ENCODE measurements at regions not wholly inside any gene's neighbourhood (a gene's known extent, or its start where the extent isn't known, plus 50 kb on each side); places are given as distances from the start of the nearest gene placed in this dataset.

DNA sequence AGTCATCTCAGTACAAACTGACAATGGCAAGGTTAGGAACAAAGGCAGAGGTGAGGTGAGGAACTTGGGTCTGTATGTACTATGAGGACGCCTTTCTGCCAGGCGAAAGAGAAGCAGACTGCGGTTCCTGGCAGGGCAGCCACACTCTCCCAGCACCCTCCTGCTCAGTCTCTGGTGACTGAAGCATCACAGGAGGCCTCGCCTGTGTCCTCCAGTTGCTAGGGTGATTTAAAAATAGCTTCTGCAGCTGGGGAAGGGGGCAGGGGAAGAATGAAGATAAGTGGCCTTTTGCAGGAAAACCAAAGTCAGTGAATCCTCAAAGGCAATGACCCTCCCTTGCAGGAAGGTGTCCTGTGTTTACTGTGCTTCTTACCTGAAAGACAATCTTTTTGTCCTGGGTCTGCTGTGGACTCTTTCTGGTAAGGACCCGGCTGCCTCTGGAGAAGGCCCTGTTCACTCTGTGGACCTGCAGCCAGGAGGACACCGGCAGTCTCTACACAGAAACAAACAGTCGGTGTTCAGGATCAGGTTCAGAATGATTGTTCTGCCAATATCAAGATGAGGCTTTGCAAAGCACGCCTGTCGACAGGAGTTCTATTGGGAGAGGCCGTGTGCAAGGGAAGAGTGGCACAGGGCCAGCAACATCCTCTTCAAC lies 65.7 kb upstream of the DGKG start:
- TF ChIP-seq CTCF (IDR thresholded peaks at IDR 0.05) (no peak), POLR2A (IDR thresholded peaks at IDR 0.05) (no peak)
- no peak overlapping the region for H3K27ac ChIP-seq
- no peaks in the 10 kb centered on the region for H3K9me3 ChIP-seq
- intact Hi-C loops (cut with DNase I; ENCODE audit: low total_unique reads), result no loop called here
- H3K36me3 ChIP-seq (ENCODE audit: low read depth, missing control alignments), result no peaks in the 10 kb centered on the region
- WGBS, 2 donors, result 63 to 68% methylated on average over 8 to 10 of the region's 10 CpGs
- no peak overlapping the region for H3K4me3 ChIP-seq
- peaks cover 13% of the 10 kb centered on the region for H3K4me1 ChIP-seq
- DNase-seq, result no peak
- H3K27me3 ChIP-seq, result no peaks in the 10 kb centered on the region

GRCh38 chr3:186425788-186426730 lies 64.0 kb upstream of the DGKG start:
- no peak for DNase-seq
- WGBS, 2 donors, result 64 to 67% methylated on average over 10 of the region's 10 CpGs
- no peaks in the 10 kb centered on the region for H3K27me3 ChIP-seq
- no peak overlapping the region for H3K27ac ChIP-seq
- H3K36me3 ChIP-seq (ENCODE audit: low read depth, missing control alignments), result no peaks in the 10 kb centered on the region
- TF ChIP-seq POLR2A (IDR thresholded peaks at IDR 0.05) (no peak), CTCF (IDR thresholded peaks at IDR 0.05) (peak in 2 of 3 experiments; percentile 22 to 28)
- no peaks in the 10 kb centered on the region for H3K9me3 ChIP-seq
- intact Hi-C loops (cut with DNase I; ENCODE audit: low total_unique reads), result no loop called here
- H3K4me1 ChIP-seq, result peaks cover 13% of the 10 kb centered on the region
- H3K4me3 ChIP-seq, result no peak overlapping the region

DNA sequence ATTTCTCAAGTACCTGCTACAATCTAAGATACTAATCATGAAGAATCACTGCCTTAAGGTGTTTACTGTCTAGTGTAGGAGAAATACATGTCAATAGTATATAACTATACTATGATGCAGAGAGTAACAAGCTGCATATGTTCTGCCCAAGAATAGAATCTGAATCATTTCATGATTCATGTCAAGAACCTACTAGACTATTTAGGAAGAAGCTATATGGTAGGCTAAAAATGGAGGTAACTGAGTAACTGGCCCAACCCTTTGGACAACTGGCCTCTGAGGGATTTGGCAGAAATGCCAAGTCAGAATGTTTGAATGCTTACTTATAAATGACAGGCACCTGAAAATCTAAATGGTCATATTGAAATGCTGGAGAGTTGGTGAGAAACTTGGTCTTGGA lies 59.9 kb upstream of the DGKG start:
- TF ChIP-seq POLR2A (IDR thresholded peaks at IDR 0.05) (no peak), CTCF (IDR thresholded peaks at IDR 0.05) (no peak)
- intact Hi-C loops (cut with DNase I; ENCODE audit: low total_unique reads), result no loop called here
- H3K4me1 ChIP-seq, result peaks cover 5% of the 10 kb centered on the region

GRCh38 chr3:186418671-186419145 lies 56.7 kb upstream of the DGKG start:
- H3K9me3 ChIP-seq, result no peaks in the 10 kb centered on the region

More for the DNA sequence above, 59.9 kb upstream of the DGKG start:
- H3K4me3 ChIP-seq, result no peak overlapping the region
- no peaks in the 10 kb centered on the region for H3K36me3 ChIP-seq (ENCODE audit: low read depth, missing control alignments)
- H3K27ac ChIP-seq, result no peak overlapping the region
- DNase-seq, result no peak
- no peaks in the 10 kb centered on the region for H3K9me3 ChIP-seq
- no peaks in the 10 kb centered on the region for H3K27me3 ChIP-seq

More at GRCh38 chr3:186418671-186419145, 56.7 kb upstream of the DGKG start:
- no peaks in the 10 kb centered on the region for H3K36me3 ChIP-seq (ENCODE audit: low read depth, missing control alignments)
- no peak overlapping the region for H3K27ac ChIP-seq
- no peak for DNase-seq
- peaks cover 6% of the 10 kb centered on the region for H3K4me1 ChIP-seq
- H3K27me3 ChIP-seq, result no peaks in the 10 kb centered on the region
- WGBS, 2 donors, result 44 to 51% methylated on average over 6 of the region's 6 CpGs
- intact Hi-C loops (cut with DNase I; ENCODE audit: low total_unique reads), result no loop called here
- no peak for TF ChIP-seq CTCF (IDR thresholded peaks at IDR 0.05)
- no peak for TF ChIP-seq POLR2A (IDR thresholded peaks at IDR 0.05)
- no peak overlapping the region for H3K4me3 ChIP-seq

All from testis (tissue), 2 donors.